ENCODE measurements at regions not wholly inside any gene's neighbourhood (a gene's known extent, or its start where the extent isn't known, plus 50 kb on each side); places are given as distances from the start of the nearest gene placed in this dataset.

GRCh38 chr2:239523147-239523953 lies 122.5 kb upstream of the HDAC4 start:
- ATAC-seq (replicated peaks; ENCODE audit: extremely low read depth, poor library complexity, severe bottlenecking) = no peak
- Mint-ChIP-seq H3K9me3 (no peaks in the 10 kb centered on the region), H3K36me3 (ENCODE audit: insufficient read depth) (no peaks in the 10 kb centered on the region), H3K27me3 (peaks cover 24% of the 10 kb centered on the region), H3K27ac (ENCODE audit: low read depth) (no peak overlapping the region), H3K4me3 (no peak overlapping the region), H3K4me1 (no peaks in the 10 kb centered on the region)
- no peak for DNase-seq (ENCODE audit: low spot score in 2 of 2)

DNA sequence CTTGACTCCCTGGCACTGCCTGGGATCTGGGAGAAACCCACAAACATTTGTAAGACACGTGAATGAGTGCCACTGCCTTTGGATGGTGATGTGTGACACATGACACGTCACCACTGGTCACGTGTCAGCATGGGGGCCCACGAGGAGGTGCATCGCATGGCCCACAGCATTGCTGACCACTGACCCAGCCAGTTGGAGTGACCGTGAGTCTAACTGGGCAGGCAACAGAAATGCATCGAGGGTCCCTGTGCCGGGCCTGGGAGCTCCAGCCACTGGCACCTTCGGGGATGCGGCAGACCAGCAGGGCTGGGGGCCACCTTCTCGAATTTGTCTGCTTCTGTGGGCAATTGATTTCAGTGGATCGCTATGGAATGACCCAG lies 121.9 kb upstream of the HDAC4 start:
- H3K9me3 Mint-ChIP-seq = no peaks in the 10 kb centered on the region
- DNase-seq (ENCODE audit: low spot score in 2 of 2) = no peak
- H3K27ac Mint-ChIP-seq (ENCODE audit: low read depth) = no peak overlapping the region
- H3K27me3 Mint-ChIP-seq = peaks cover 24% of the 10 kb centered on the region
- H3K4me3 Mint-ChIP-seq = no peak overlapping the region
- ATAC-seq (replicated peaks; ENCODE audit: extremely low read depth, poor library complexity, severe bottlenecking) = no peak
- no peaks in the 10 kb centered on the region for H3K36me3 Mint-ChIP-seq (ENCODE audit: insufficient read depth)
- no peaks in the 10 kb centered on the region for H3K4me1 Mint-ChIP-seq

DNA sequence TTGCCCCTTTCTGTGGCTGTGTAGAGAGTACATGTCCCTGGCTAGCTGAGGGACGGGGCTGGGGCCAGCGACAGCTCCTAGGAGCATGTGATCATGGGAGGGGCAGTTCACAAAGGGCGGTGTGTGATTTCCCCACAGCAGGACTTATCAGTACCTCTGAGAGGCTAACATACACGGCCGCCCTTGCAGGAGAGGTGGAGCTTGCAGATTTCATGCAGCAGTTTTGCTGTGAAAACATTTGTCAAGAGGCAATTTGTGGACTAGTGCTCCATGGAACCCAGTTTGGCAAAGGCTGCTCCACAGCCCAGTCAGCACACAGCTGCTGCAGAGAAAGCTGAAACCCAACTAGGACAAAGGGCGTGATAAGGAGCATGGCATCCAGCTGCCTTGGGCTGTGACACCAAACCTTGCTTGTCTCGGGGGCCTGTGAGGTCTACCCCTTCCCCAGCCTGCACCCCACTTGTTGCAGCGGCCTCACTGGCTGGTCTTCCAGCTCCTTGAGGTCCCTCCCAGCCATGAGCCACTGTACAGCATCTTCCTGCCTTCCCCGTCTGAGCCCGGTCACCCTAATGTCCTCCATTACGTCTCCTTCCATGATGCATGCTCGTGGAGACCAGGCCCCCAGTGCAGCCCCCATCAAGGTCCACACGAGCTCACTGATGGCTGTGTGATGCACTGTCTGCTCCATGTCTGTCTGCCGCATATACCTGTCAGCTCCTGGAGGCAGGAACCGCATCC lies 121.4 kb upstream of the HDAC4 start:
- no peaks in the 10 kb centered on the region for H3K36me3 Mint-ChIP-seq (ENCODE audit: insufficient read depth)
- ATAC-seq (replicated peaks; ENCODE audit: extremely low read depth, poor library complexity, severe bottlenecking) = no peak
- no peaks in the 10 kb centered on the region for H3K4me1 Mint-ChIP-seq
- H3K27me3 Mint-ChIP-seq = peaks cover 24% of the 10 kb centered on the region
- no peak for DNase-seq (ENCODE audit: low spot score in 2 of 2)
- no peak overlapping the region for H3K4me3 Mint-ChIP-seq
- no peak overlapping the region for H3K27ac Mint-ChIP-seq (ENCODE audit: low read depth)
- no peaks in the 10 kb centered on the region for H3K9me3 Mint-ChIP-seq

GRCh38 chr2:239521518-239521815 lies 120.6 kb upstream of the HDAC4 start:
- Mint-ChIP-seq H3K4me3 (no peak overlapping the region), H3K36me3 (ENCODE audit: insufficient read depth) (no peaks in the 10 kb centered on the region), H3K27me3 (peaks cover 24% of the 10 kb centered on the region), H3K9me3 (no peaks in the 10 kb centered on the region), H3K27ac (ENCODE audit: low read depth) (no peak overlapping the region), H3K4me1 (no peaks in the 10 kb centered on the region)
- no peak for ATAC-seq (replicated peaks; ENCODE audit: extremely low read depth, poor library complexity, severe bottlenecking)
- no peak for DNase-seq (ENCODE audit: low spot score in 2 of 2)

GRCh38 chr2:239520811-239521517 lies 120.1 kb upstream of the HDAC4 start:
- DNase-seq (ENCODE audit: low spot score in 2 of 2) (no peak), ATAC-seq (replicated peaks; ENCODE audit: extremely low read depth, poor library complexity, severe bottlenecking) (no peak)
- H3K9me3 Mint-ChIP-seq = no peaks in the 10 kb centered on the region
- no peaks in the 10 kb centered on the region for H3K36me3 Mint-ChIP-seq (ENCODE audit: insufficient read depth)
- no peak overlapping the region for H3K27ac Mint-ChIP-seq (ENCODE audit: low read depth)
- H3K27me3 Mint-ChIP-seq = peaks cover 19% of the 10 kb centered on the region
- H3K4me3 Mint-ChIP-seq = no peak overlapping the region
- H3K4me1 Mint-ChIP-seq = no peaks in the 10 kb centered on the region

- H3K27me3 Mint-ChIP-seq = peaks cover 10% of the 10 kb centered on the region
- H3K4me1 Mint-ChIP-seq = no peaks in the 10 kb centered on the region
- H3K27ac Mint-ChIP-seq (ENCODE audit: low read depth) = peak overlapping the region; percentile 32
- H3K9me3 Mint-ChIP-seq = no peaks in the 10 kb centered on the region
- H3K36me3 Mint-ChIP-seq (ENCODE audit: insufficient read depth) = peaks cover 2% of the 10 kb centered on the region
- DNase-seq (ENCODE audit: low spot score in 2 of 2) = no peak
- no peak for ATAC-seq (replicated peaks; ENCODE audit: extremely low read depth, poor library complexity, severe bottlenecking)
- H3K4me3 Mint-ChIP-seq = no peak overlapping the region
These were observed 119.2 kb upstream of the HDAC4 start for GRCh38 chr2:239519921-239520585.

GRCh38 chr2:239519089-239519920 lies 118.5 kb upstream of the HDAC4 start:
- Mint-ChIP-seq H3K4me1 (no peaks in the 10 kb centered on the region), H3K36me3 (ENCODE audit: insufficient read depth) (peaks cover 2% of the 10 kb centered on the region), H3K9me3 (no peaks in the 10 kb centered on the region), H3K4me3 (no peak overlapping the region), H3K27me3 (peaks cover 9% of the 10 kb centered on the region), H3K27ac (ENCODE audit: low read depth) (peak overlapping the region; percentile 32)
- DNase-seq (ENCODE audit: low spot score in 2 of 2) (no peak), ATAC-seq (replicated peaks; ENCODE audit: extremely low read depth, poor library complexity, severe bottlenecking) (no peak)

GRCh38 chr2:239518286-239519088 lies 117.7 kb upstream of the HDAC4 start:
- no peak overlapping the region for H3K4me3 Mint-ChIP-seq
- H3K4me1 Mint-ChIP-seq = no peaks in the 10 kb centered on the region
- DNase-seq (ENCODE audit: low spot score in 2 of 2) (no peak), ATAC-seq (replicated peaks; ENCODE audit: extremely low read depth, poor library complexity, severe bottlenecking) (no peak)
- peaks cover 2% of the 10 kb centered on the region for H3K36me3 Mint-ChIP-seq (ENCODE audit: insufficient read depth)
- H3K27ac Mint-ChIP-seq (ENCODE audit: low read depth) = no peak overlapping the region
- H3K27me3 Mint-ChIP-seq = peaks cover 9% of the 10 kb centered on the region
- no peaks in the 10 kb centered on the region for H3K9me3 Mint-ChIP-seq

DNA sequence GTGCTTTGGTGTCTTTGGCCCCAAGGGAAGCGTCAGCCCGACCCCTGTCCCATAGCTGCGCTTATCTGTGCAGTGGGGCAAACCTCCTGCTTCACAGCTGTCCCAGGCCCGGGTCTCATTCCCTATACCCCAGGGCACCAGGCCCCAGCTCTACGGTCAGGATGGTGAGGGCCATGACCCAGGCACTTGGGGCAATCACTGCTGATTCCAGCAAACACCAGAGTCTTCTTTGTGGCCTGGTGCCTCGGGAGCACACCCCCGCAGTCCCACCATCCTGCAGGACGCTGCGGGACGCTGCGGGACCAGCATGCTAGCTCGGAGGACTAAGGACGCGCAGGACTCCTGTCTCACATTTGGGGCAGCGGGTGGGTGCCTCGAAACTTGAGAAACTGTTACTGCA lies 116.9 kb upstream of the HDAC4 start:
- no peak for ATAC-seq (replicated peaks; ENCODE audit: extremely low read depth, poor library complexity, severe bottlenecking)
- H3K9me3 Mint-ChIP-seq = no peaks in the 10 kb centered on the region
- peaks cover 7% of the 10 kb centered on the region for H3K27me3 Mint-ChIP-seq
- no peak overlapping the region for H3K4me3 Mint-ChIP-seq
- H3K27ac Mint-ChIP-seq (ENCODE audit: low read depth) = no peak overlapping the region
- H3K36me3 Mint-ChIP-seq (ENCODE audit: insufficient read depth) = peaks cover 2% of the 10 kb centered on the region
- DNase-seq (ENCODE audit: low spot score in 2 of 2) = no peak
- no peaks in the 10 kb centered on the region for H3K4me1 Mint-ChIP-seq

- DNase-seq (ENCODE audit: low spot score in 2 of 2) = no peak
- Mint-ChIP-seq H3K9me3 (no peaks in the 10 kb centered on the region), H3K27ac (ENCODE audit: low read depth) (no peak overlapping the region), H3K4me3 (no peak overlapping the region), H3K4me1 (no peaks in the 10 kb centered on the region), H3K36me3 (ENCODE audit: insufficient read depth) (peaks cover 2% of the 10 kb centered on the region), H3K27me3 (no peaks in the 10 kb centered on the region)
- no peak for ATAC-seq (replicated peaks; ENCODE audit: extremely low read depth, poor library complexity, severe bottlenecking)
These were observed 116.1 kb upstream of the HDAC4 start for GRCh38 chr2:239516954-239517305.

GRCh38 chr2:239516286-239516953 lies 115.6 kb upstream of the HDAC4 start:
- Mint-ChIP-seq H3K27me3 (no peaks in the 10 kb centered on the region), H3K4me1 (no peaks in the 10 kb centered on the region), H3K9me3 (no peaks in the 10 kb centered on the region), H3K4me3 (no peak overlapping the region), H3K36me3 (ENCODE audit: insufficient read depth) (peaks cover 2% of the 10 kb centered on the region), H3K27ac (ENCODE audit: low read depth) (no peak overlapping the region)
- no peak for ATAC-seq (replicated peaks; ENCODE audit: extremely low read depth, poor library complexity, severe bottlenecking)
- no peak for DNase-seq (ENCODE audit: low spot score in 2 of 2)

All from central memory CD8-positive, alpha-beta T cell (primary cell).